Glomerular visceral epithelial cell (primary cell): ENCODE measurements at regions not wholly inside any gene's neighbourhood (a gene's known extent, or its start where the extent isn't known, plus 50 kb on each side); places are given as distances from the start of the nearest gene placed in this dataset.
A peak's percentile ranks its signal among the peaks of the same experiment; 100 is the strongest.
"Not testable (repeated sequence)": the region's sequence is repeated elsewhere in the genome, so short reads cannot be mapped to it uniquely, and the experiment has no call there.

Experiments
- DNase-seq: peaks from one replicate; pipeline ENCODE4 v3.0.0-alpha.2; 2016; ENCODE audit errors: extremely low spot score

- DNase-seq, result peak; percentile 22
Observed at GRCh38 chr1:114032271-114033215, 53.3 kb downstream of the OLFML3 start.

DNA sequence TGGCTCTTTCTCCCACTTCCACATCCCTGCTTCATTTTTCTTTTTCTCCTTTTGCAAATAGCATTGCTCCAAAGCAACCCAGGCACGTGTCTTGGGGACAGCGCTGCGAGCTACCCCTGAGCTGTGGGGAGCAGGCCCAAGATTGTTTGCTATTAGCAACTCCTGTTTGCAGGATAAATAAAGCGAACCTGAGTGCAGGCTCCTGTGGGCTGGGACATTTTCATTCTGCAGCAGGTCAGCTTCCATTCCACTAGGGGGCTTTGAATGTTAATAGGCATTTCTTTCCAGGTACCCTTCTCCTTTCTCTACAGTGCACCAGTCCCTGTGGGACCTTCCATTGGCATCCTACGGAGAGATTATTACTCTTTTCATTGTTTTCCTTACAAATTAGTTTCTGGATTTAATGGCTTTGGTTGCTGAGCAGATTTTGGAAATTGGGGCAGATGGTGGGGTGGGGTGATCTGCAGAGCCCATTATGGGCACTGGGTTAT is 54.0 kb downstream of the OLFML3 start:
- DNase-seq, result peak; percentile 7

DNA sequence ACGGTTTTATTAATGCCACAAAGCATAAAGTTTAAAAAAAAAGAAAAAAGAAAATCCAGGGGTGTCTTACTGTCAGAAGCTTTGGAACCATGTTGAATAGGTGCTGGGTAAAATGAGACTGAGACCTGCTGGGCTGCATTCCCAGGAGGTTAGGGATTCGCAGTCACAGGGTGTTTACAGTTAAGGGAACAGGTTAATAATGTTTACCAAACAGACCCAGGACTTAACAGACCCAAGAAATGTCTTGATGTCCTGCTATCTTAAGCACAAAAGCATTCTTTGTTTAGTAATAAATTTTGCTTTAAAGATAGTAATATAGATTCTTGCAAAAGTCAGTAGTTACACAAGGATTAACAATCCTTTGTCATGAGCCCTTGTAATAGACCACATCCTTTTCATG is 54.7 kb downstream of the OLFML3 start:
- no peak for DNase-seq

GRCh38 chr1:114034567-114035303 is 55.5 kb downstream of the OLFML3 start:
- DNase-seq, result no peak

DNA sequence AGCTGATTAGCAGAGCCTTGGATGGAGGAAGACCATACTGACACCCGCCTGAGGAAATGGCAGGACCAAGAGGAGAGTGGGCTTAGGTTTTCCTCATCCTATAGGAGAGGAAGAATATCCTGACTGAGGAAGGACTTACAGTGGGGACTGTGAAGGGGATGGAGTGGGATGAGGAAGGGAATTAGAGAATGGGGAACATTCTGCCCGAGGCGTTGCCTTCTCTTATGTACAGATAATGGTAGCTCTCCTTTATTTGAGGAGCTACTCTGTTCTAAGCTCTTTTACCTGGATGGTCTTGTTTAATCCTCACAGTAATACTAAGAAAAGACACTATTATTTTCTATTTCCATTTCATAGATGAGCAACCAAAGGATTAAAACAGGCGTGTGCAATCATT is 56.0 kb downstream of the OLFML3 start:
- DNase-seq, result no peak

- DNase-seq, result not testable (repeated sequence)
Observed at GRCh38 chr1:114036841-114037630, 57.8 kb downstream of the OLFML3 start.

- DNase-seq, result no peak
Observed at GRCh38 chr1:114037631-114037890, 58.3 kb downstream of the OLFML3 start.

GRCh38 chr1:114037962-114038816 is 58.9 kb downstream of the OLFML3 start:
- DNase-seq, result no peak
